GM23248 (cell line): ENCODE measurements at regions not wholly inside any gene's neighbourhood (a gene's known extent, or its start where the extent isn't known, plus 50 kb on each side); places are given as distances from the start of the nearest gene placed in this dataset.

ENCODE experiments used
- EZH2 ChIP-seq: fragments of 200-600 bp; sonication (generic); IDR thresholded peaks from 2 replicates; pipeline ENCODE4 v1.6.1; 2018; ENCODE audit warnings: antibody characterized with exemption, mild to moderate bottlenecking; ENCODE audit not compliant: insufficient read depth, poor library complexity, severe bottlenecking
- EZH2phosphoT487 ChIP-seq: fragments of 200-600 bp; sonication (generic); IDR thresholded peaks from 2 replicates; pipeline ENCODE4 v1.6.1; 2018; ENCODE audit warnings: antibody characterized with exemption, moderate library complexity, mild to moderate bottlenecking, low read depth; ENCODE audit not compliant: insufficient read depth

- no peak for TF ChIP-seq EZH2
- TF ChIP-seq EZH2phosphoT487 = no peak
Measured at GRCh38 chrX:52261125-52261462, 76.4 kb downstream of the MAGED4 start.
